GM10248 (cell line): ENCODE measurements at regions not wholly inside any gene's neighbourhood (a gene's known extent, or its start where the extent isn't known, plus 50 kb on each side); places are given as distances from the start of the nearest gene placed in this dataset.
A peak's percentile ranks its signal among the peaks of the same experiment; 100 is the strongest.

Experiments used
- CTCF ChIA-PET: fragments of 300-600 bp; sonication (Branson Sonifier 250); formaldehyde crosslinking; extraction: SDS; loops from one replicate; lab custom pipeline; 2021; ENCODE audit warnings: antibody characterized with exemption; lab: Yijun Ruan, JAX
- POLR2A ChIA-PET: fragments of 350-650 bp; sonication (Branson Sonifier 250); formaldehyde crosslinking; extraction: SDS; loops from one replicate; lab custom pipeline; 2020; ENCODE audit warnings: antibody characterized with exemption; lab: Yijun Ruan, JAX
- DNase-seq: peaks from one replicate; pipeline ENCODE4 v3.0.0; 2012; ENCODE audit errors: extremely low spot score
- TF ChIP-seq, protein P1 (sequence below): IDR thresholded peaks from 2 replicates; pipeline ENCODE4 v1.5.1; 2012; ENCODE audit warnings: mild to moderate bottlenecking, low read depth; ENCODE audit errors: extremely low read depth, missing control alignments, control extremely low read depth

DNA sequence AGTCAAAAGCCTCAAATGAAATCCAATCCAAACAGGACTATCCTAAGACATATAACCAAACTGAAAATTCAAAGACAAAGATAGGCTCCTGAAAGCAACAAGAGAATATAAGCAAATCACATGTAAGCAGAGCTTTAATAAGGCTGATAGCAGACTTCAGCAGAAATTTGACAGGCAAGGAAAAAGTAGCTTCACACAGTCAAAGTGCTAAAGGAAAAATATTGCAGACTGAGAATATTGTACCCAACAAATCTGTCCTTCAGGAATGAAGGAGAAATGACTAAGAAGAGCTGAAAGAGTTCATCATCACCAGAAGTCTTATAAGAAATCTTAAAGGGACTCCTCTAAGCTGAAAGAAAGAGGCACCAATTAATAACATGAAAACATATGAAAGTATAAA lies 150.0 kb downstream of the EVA1A start:
- ChIA-PET POLR2A (no interaction called here), CTCF (interaction anchor here (1.0 to 1.1 kb wide), 2 partner anchors 20 to 55 kb away, joined by 3 read pairs; no protein-coding TSS in a partner anchor)
- TF ChIP-seq, protein P1, sequence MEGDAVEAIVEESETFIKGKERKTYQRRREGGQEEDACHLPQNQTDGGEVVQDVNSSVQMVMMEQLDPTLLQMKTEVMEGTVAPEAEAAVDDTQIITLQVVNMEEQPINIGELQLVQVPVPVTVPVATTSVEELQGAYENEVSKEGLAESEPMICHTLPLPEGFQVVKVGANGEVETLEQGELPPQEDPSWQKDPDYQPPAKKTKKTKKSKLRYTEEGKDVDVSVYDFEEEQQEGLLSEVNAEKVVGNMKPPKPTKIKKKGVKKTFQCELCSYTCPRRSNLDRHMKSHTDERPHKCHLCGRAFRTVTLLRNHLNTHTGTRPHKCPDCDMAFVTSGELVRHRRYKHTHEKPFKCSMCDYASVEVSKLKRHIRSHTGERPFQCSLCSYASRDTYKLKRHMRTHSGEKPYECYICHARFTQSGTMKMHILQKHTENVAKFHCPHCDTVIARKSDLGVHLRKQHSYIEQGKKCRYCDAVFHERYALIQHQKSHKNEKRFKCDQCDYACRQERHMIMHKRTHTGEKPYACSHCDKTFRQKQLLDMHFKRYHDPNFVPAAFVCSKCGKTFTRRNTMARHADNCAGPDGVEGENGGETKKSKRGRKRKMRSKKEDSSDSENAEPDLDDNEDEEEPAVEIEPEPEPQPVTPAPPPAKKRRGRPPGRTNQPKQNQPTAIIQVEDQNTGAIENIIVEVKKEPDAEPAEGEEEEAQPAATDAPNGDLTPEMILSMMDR = no peak
- DNase-seq = no peak

DNA sequence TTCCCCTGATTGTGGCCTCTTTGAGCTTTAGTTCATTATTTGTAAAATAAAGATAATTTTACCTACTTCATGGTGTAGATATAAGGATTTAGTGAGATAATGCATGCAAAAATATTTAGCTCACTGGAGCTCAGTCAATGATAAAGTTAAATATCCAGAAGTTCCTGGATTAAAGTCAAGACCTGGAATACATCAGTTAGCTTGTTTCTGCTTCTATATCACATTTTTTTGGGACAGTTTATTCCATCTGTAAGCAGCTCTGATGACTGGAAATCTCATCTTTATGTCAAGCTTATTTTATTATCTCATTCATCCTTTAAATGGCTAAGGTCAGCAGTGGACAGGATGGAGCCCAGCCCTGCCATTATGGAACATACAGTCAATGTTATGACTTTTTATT lies 152.0 kb downstream of the EVA1A start:
- CTCF ChIA-PET = interaction anchor here (1.0 to 3.3 kb wide), 9 partner anchors 9 to 490 kb away, joined by 3 to 9 read pairs (median 3); partner anchors contain the start of gene TACR1

DNA sequence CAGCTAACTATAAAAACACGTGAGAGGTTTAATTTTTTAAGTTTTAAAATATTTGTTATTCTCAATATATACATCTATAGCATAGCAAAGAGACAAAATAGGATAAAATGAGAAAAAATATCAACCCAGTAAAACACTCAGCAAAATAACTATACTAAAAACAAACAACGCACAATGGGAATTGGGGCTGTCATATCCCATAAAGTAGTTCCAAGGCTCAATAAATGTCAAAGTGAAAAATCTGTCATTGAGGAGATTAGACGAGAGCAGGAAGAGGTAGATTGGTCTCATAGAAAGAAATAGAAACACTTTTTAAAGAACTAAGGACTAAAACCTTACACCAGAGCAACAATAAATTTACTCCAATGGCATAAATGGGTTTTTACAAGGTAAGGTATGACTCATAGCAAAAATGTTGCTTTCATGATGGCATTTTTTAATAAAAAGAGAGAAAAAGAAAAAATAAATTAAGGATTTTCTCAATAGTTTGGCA lies 153.7 kb downstream of the EVA1A start:
- ChIA-PET POLR2A (no interaction called here), CTCF (interaction anchor here (0.7 to 3.3 kb wide), 5 partner anchors 9 to 487 kb away, joined by 3 to 9 read pairs (median 3); partner anchors contain the start of gene TACR1)
- TF ChIP-seq, protein P1 = no peak
- DNase-seq = no peak

More for the DNA sequence above, 152.0 kb downstream of the EVA1A start:
- POLR2A ChIA-PET = no interaction called here
- TF ChIP-seq, protein P1 = no peak
- DNase-seq = no peak

DNA sequence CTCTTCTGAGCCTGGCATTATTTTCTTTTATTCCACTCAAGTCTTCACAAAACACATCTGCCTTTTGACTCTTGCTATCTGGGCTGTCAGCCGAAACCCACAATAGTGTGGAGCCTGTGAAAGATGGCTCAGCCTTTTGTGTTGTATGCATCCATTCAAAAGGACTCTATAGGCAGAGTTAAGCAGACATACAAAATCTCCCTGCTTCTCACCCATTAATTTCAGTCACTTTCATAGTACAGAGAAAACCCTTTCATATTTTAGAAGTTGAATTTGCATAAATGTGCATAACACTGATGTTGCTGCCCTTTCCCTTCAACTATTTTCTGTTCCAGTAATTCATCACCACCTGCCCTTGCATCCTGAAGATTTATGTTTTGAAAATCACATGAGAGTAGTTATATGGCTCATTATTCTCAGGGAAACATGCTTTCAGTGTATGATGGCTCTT lies 154.6 kb downstream of the EVA1A start:
- ChIA-PET CTCF (interaction anchor here (0.7 to 3.3 kb wide), 8 partner anchors 10 to 715 kb away, joined by 3 to 9 read pairs (median 4); partner anchors contain the start of gene TACR1), POLR2A (no interaction called here)
- TF ChIP-seq, protein P1 = no peak
- DNase-seq = no peak

DNA sequence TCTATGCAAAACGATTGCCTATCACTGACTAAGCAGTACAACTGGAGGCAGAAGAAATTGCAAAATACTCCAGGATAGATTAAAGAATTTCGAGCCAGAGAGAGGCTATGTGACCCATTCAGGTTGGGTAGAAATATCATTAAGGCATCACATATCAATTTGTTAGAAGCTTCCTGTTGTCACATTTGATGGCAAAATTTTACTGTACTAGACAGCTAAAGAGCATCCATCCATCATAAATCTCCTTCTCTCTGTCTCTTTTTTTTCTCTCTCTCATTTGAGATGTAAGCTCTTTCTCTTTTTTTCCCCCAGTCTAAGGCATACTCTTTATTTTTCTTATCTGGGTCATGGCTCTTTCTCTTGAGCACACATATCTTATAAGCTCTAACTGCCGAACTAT lies 155.7 kb downstream of the EVA1A start:
- TF ChIP-seq, protein P1 = no peak
- no peak for DNase-seq
- POLR2A ChIA-PET = no interaction called here
- CTCF ChIA-PET = interaction anchor here (0.8 to 2.3 kb wide), 20 partner anchors 9 to 714 kb away, joined by 3 to 10 read pairs (median 4); partner anchors contain the start of gene TACR1

DNA sequence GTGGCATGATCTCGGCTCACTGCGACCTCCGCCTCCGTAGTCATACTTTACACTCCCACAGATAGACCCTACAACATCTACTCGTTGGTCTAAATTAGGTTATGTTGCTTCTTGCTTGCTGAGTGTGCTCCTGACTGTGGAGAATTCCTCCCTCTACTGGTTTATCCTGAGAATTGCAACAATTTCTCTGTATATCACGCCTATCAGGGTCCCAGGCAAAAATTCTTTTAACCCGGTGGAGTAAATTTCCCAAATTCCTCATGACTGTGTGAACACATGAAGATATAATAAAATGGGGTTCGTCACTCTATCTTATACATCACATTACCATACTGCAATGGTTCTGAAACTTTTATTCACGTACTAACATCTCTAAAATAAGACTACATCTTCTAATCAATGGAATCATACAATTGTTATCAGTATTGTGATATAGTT lies 156.7 kb downstream of the EVA1A start:
- ChIA-PET CTCF (interaction anchor here (0.8 to 2.3 kb wide), 10 partner anchors 11 to 352 kb away, joined by 3 to 10 read pairs (median 6); partner anchors contain the start of gene TACR1), POLR2A (no interaction called here)
- TF ChIP-seq, protein P1 = peak; percentile 68
- DNase-seq = peak; percentile 31
